ENCODE measurements at regions not wholly inside any gene's neighbourhood (a gene's known extent, or its start where the extent isn't known, plus 50 kb on each side); places are given as distances from the start of the nearest gene placed in this dataset.

DNA sequence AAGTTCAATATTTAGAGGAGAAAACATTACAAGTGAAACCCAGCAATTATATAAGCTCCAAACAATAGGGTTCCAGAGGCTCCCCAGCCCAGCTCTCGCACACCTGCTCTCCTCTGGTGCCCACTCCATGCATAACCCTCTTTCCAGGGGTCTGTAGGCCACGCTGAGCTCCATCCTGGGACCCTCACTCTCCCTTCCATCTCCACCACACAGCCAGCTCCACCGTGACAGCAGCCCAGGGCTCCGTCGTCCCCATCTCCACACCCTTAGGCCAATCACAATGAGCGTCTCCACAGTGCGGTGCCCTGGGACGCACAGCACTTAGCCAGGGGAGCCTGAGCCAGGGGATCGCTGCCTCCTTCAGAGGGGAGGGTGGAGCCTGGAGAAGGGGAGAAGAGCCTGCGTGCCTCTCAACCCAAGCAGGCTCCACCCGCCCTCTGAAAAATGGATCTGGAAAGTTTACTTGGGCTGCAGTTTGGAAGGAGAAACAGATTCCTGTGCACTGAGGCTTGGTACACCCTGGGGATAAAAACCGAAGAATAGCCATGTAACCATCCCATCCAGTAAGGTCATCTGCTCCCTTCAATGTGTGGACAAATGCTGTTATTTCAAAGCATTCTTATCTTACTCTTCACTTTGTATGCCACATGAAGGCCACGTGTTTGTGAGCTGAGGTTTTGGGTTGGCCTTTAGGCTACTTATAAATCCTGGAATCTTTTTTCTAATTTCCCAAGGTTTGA is 72.4 kb upstream of the GGTLC1 start:
- Mint-ChIP-seq H3K4me1 (ENCODE audit: unreplicated experiment) (no peaks in the 10 kb centered on the region), H3K27ac (no peak overlapping the region), H3K9me3 (no peaks in the 10 kb centered on the region), H3K36me3 (no peaks in the 10 kb centered on the region), H3K4me3 (no peak overlapping the region), H3K27me3 (peaks cover 10% of the 10 kb centered on the region)
- TF ChIP-seq, protein P1, sequence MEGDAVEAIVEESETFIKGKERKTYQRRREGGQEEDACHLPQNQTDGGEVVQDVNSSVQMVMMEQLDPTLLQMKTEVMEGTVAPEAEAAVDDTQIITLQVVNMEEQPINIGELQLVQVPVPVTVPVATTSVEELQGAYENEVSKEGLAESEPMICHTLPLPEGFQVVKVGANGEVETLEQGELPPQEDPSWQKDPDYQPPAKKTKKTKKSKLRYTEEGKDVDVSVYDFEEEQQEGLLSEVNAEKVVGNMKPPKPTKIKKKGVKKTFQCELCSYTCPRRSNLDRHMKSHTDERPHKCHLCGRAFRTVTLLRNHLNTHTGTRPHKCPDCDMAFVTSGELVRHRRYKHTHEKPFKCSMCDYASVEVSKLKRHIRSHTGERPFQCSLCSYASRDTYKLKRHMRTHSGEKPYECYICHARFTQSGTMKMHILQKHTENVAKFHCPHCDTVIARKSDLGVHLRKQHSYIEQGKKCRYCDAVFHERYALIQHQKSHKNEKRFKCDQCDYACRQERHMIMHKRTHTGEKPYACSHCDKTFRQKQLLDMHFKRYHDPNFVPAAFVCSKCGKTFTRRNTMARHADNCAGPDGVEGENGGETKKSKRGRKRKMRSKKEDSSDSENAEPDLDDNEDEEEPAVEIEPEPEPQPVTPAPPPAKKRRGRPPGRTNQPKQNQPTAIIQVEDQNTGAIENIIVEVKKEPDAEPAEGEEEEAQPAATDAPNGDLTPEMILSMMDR (conservative IDR thresholded peaks at IDR 0.05), result no peak
- no peak for DNase-seq (ENCODE audit: extremely low spot score, unreplicated experiment)

DNA sequence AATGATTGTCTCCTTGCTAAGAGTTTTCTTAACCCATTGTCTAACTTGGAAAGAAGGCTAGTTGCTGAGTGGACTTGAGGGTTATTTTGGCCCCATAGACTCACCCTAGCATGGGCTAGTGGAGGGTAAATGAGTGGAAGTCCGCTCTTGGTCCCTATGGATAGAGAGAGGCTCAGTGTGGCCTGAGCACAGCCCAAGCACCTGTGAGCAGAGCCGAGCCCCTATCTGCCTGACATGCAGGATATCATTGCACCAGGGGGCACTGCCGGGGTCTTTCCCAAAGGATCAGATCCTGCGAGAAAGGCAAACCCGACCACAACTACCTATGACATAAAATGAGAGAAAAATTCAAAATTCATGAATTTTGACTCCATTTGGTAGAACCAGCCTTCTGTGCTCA is 70.6 kb upstream of the GGTLC1 start:
- H3K36me3 Mint-ChIP-seq, result no peaks in the 10 kb centered on the region
- TF ChIP-seq, protein P1 (conservative IDR thresholded peaks at IDR 0.05), result no peak
- no peak overlapping the region for H3K4me3 Mint-ChIP-seq
- no peaks in the 10 kb centered on the region for H3K9me3 Mint-ChIP-seq
- peaks cover 3% of the 10 kb centered on the region for H3K27me3 Mint-ChIP-seq
- H3K27ac Mint-ChIP-seq, result no peak overlapping the region
- no peaks in the 10 kb centered on the region for H3K4me1 Mint-ChIP-seq (ENCODE audit: unreplicated experiment)
- DNase-seq (ENCODE audit: extremely low spot score, unreplicated experiment), result no peak

DNA sequence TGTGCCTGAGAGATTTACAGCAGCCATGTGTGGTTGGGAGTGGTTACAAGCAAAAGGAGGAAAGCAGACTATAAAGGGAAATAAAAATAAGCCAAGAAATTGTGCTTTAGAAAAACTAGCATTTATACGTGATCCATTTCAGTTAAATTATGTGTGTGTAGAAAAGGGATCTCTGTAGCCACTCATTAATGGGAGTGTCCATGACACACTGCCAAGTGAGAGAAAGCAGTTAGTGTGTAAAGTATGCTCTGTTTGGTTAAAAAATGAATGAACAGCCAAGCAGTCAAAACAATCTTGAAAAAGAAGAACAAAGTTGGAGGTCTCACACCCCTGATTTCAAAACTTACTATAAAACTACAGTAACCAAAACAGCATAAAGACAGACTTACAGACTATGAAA is 67.9 kb upstream of the GGTLC1 start:
- DNase-seq (ENCODE audit: extremely low spot score, unreplicated experiment), result no peak
- Mint-ChIP-seq H3K36me3 (no peaks in the 10 kb centered on the region), H3K4me3 (no peak overlapping the region), H3K9me3 (no peaks in the 10 kb centered on the region), H3K27ac (no peak overlapping the region), H3K27me3 (peaks cover 5% of the 10 kb centered on the region), H3K4me1 (ENCODE audit: unreplicated experiment) (no peaks in the 10 kb centered on the region)
- TF ChIP-seq, protein P1 (conservative IDR thresholded peaks at IDR 0.05), result no peak

DNA sequence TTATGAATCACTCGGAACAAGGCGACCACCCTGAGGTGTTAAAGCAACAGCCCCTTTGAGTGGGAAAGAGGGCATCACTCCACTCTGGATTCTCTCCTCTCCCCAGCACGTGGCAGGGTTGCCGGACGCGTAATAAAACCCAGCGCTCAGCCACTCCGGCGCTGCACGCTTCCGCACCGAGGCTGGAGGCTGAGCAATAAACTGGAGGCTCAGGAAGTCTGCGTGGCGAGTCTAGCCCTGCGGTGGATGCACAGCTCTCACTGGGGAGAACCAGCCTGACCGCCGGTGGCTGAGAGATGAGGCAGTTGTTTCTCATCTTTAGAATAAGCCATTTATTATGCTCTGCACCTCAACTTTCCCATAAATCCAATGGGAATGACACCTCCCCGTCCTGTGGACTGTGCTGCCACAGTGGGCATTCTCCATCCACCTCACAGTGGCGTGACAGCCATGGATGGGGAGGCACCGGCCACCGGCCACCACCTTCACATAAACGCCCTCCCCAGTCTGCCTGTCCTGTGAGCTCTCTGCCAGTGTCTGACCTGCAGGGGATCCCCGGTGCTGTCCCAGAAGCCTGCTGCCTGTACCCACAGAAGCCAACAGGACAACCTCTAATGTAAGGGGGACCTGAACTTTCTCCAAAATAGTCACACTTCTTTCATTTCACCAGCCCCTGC is 64.2 kb upstream of the GGTLC1 start:
- H3K4me3 Mint-ChIP-seq, result no peak overlapping the region
- no peaks in the 10 kb centered on the region for H3K4me1 Mint-ChIP-seq (ENCODE audit: unreplicated experiment)
- H3K27me3 Mint-ChIP-seq, result peaks cover 16% of the 10 kb centered on the region
- no peak for DNase-seq (ENCODE audit: extremely low spot score, unreplicated experiment)
- H3K27ac Mint-ChIP-seq, result no peak overlapping the region
- no peaks in the 10 kb centered on the region for H3K9me3 Mint-ChIP-seq
- H3K36me3 Mint-ChIP-seq, result no peaks in the 10 kb centered on the region
- TF ChIP-seq, protein P1 (conservative IDR thresholded peaks at IDR 0.05), result no peak

DNA sequence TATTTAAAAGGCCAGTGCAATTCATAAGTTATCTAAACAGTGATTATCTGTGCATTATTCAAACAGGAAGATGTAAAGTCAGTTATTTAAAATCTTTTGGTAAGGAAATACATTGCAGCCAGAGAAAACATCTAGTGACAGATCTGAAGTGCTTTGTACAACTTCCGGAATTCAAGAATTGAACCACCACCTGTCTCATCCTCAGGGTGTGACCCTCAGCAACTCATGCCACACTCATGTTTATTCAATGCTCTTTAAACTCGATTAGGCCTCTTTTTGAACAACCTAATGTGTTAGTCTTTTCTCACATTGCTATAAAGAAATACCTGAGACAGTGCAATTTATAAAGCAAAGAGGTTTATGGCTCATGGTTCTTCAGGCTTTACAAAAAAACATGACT is 62.6 kb upstream of the GGTLC1 start:
- Mint-ChIP-seq H3K27ac (no peak overlapping the region), H3K36me3 (no peaks in the 10 kb centered on the region), H3K4me3 (no peak overlapping the region), H3K27me3 (peaks cover 16% of the 10 kb centered on the region), H3K9me3 (no peaks in the 10 kb centered on the region), H3K4me1 (ENCODE audit: unreplicated experiment) (no peaks in the 10 kb centered on the region)
- TF ChIP-seq, protein P1 (conservative IDR thresholded peaks at IDR 0.05), result no peak
- DNase-seq (ENCODE audit: extremely low spot score, unreplicated experiment), result no peak
